ENCODE measurements at regions not wholly inside any gene's neighbourhood (a gene's known extent, or its start where the extent isn't known, plus 50 kb on each side); places are given as distances from the start of the nearest gene placed in this dataset.

DNA sequence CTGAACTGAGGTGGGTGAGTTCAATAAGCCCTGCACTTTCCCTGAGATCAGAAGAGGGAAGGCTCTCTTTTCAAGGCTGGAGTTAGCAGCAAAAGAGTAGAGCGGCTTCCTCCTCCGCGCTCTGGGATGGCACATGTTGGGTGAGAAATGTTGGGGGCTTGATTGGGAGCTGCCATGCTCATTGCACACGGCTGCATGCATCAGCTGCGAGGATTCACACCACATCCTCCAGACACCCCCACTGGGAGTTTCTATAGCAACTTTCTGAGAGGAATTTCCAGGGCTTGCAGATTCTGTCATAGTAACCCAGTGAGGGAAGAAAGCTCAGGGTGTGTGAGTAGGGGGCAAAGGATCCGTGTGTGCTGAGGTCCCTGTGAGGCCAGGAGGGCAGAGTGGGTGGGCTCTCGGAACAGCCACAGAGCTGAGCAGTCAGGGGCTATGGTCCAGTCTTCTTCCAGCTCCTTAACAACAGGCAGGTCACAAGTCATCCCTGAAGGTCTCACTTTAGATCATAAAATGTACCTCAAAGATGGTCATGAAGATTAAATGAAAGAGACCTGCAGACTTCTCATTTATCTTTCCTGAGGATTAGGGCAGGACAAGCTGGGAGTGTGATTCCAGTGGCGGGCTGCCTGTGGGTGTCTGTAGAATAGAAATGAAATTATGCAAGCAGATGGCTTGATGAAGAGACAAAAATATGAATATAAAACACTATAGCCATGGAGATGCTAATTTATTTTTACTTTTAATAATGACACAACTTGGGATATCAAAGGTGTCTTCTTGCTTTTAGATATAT is 75.7 kb upstream of the CHRNA7 start:
- WGBS, 2 experiments (ENCODE audit: low coverage in 1 of 2, low lambda C conversion rate in 2 of 2, missing lambda C conversion rate in 2 of 2) = 28 to 33% methylated on average over 8 of the region's 8 CpGs
- no peaks in the 10 kb centered on the region for H4K20me1 ChIP-seq (ENCODE audit: insufficient read depth)
- in situ Hi-C loops (cut with MboI) = no loop called here

DNA sequence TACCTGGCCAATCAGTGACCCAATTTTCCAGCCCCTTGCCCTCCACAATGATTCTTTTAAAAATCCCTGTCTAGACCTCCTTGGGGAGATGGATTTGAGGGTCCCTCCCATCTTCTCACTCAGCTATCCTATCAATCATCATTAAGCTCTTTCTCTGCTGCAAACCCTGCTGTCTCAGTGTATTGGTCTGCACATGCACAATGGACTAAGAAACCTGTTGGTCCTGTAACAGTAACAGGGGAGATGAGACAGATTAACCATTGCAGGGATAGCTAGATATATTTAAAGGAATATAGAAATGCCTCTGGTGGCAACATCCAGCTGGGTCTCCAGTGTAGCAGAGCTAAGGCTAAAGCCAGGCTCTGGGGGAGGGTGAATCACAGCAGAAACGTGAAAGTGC is 74.6 kb upstream of the CHRNA7 start:
- H4K20me1 ChIP-seq (ENCODE audit: insufficient read depth) = no peaks in the 10 kb centered on the region
- H3K4me1 ChIP-seq (ENCODE audit: insufficient read depth) = no peaks in the 10 kb centered on the region
- H3K4me3 ChIP-seq = no peak overlapping the region
- H3K9me2 ChIP-seq (ENCODE audit: insufficient read depth) = no peaks in the 10 kb centered on the region
- no peak overlapping the region for H2AFZ ChIP-seq
- H3K9ac ChIP-seq = no peak overlapping the region
- WGBS, 2 experiments (ENCODE audit: low coverage in 1 of 2, low lambda C conversion rate in 2 of 2, missing lambda C conversion rate in 2 of 2) = 0 to 4% methylated on average over 1 of the region's 1 CpG
- no peaks in the 10 kb centered on the region for H3K36me3 ChIP-seq (ENCODE audit: low read depth)
- H3K27ac ChIP-seq = no peak overlapping the region
- TF ChIP-seq EZH2 (IDR thresholded peaks at IDR 0.05; ENCODE audit: insufficient read depth, poor library complexity, severe bottlenecking) (no peak), EZH2phosphoT487 (IDR thresholded peaks at IDR 0.05; ENCODE audit: insufficient read depth, low read depth) (no peak)
- no peaks in the 10 kb centered on the region for H3K9me3 ChIP-seq (ENCODE audit: low read depth)
- H3K27me3 ChIP-seq (replicated peaks; ENCODE audit: insufficient read depth) = no peaks in the 10 kb centered on the region
- no peak overlapping the region for H3K4me2 ChIP-seq (ENCODE audit: unreplicated experiment)
- H3F3A ChIP-seq (ENCODE audit: insufficient read depth) = no peaks in the 10 kb centered on the region
- DNase-seq = no peak
- H3K79me2 ChIP-seq (ENCODE audit: insufficient read depth) = no peaks in the 10 kb centered on the region
- in situ Hi-C loops (cut with MboI) = no loop called here

More for the DNA sequence above, 75.7 kb upstream of the CHRNA7 start:
- no peaks in the 10 kb centered on the region for H3K36me3 ChIP-seq (ENCODE audit: low read depth)
- no peaks in the 10 kb centered on the region for H3K79me2 ChIP-seq (ENCODE audit: insufficient read depth)
- H3K27me3 ChIP-seq (replicated peaks; ENCODE audit: insufficient read depth) = no peaks in the 10 kb centered on the region
- H3K9me3 ChIP-seq (ENCODE audit: low read depth) = no peaks in the 10 kb centered on the region
- no peak overlapping the region for H3K27ac ChIP-seq
- H2AFZ ChIP-seq = no peak overlapping the region
- DNase-seq = no peak
- no peaks in the 10 kb centered on the region for H3K4me1 ChIP-seq (ENCODE audit: insufficient read depth)
- no peaks in the 10 kb centered on the region for H3K9me2 ChIP-seq (ENCODE audit: insufficient read depth)
- H3K4me3 ChIP-seq = no peak overlapping the region
- no peaks in the 10 kb centered on the region for H3F3A ChIP-seq (ENCODE audit: insufficient read depth)
- no peak for TF ChIP-seq EZH2phosphoT487 (IDR thresholded peaks at IDR 0.05; ENCODE audit: insufficient read depth, low read depth)
- no peak for TF ChIP-seq EZH2 (IDR thresholded peaks at IDR 0.05; ENCODE audit: insufficient read depth, poor library complexity, severe bottlenecking)
- H3K4me2 ChIP-seq (ENCODE audit: unreplicated experiment) = no peak overlapping the region
- H3K9ac ChIP-seq = no peak overlapping the region

DNA sequence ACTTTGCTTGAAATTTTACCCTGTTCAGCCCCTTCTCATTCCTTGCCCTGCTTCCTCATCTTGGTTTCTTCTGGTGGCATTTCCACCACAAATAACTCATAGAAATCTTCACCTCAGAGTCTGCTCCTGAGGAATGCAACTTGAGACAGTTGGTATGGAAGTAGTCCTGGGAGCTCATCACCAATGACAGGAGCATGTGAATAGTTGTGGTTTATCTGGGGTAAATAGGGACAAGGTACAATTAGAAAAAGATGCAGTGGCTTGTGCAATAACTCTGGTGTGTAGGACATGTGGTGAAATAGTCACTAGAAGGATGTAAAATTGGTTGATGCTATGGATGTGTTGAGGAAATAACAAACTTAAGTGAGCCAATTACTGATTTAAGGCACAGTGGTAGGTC is 72.7 kb upstream of the CHRNA7 start:
- no peak overlapping the region for H3K9ac ChIP-seq
- no peaks in the 10 kb centered on the region for H3K9me3 ChIP-seq (ENCODE audit: low read depth)
- TF ChIP-seq EZH2phosphoT487 (IDR thresholded peaks at IDR 0.05; ENCODE audit: insufficient read depth, low read depth) (no peak), EZH2 (IDR thresholded peaks at IDR 0.05; ENCODE audit: insufficient read depth, poor library complexity, severe bottlenecking) (no peak)
- H3K36me3 ChIP-seq (ENCODE audit: low read depth) = no peaks in the 10 kb centered on the region
- in situ Hi-C loops (cut with MboI) = no loop called here
- H3K27me3 ChIP-seq (replicated peaks; ENCODE audit: insufficient read depth) = no peaks in the 10 kb centered on the region
- H3F3A ChIP-seq (ENCODE audit: insufficient read depth) = no peaks in the 10 kb centered on the region
- H3K9me2 ChIP-seq (ENCODE audit: insufficient read depth) = no peaks in the 10 kb centered on the region
- no peak for DNase-seq
- no peak overlapping the region for H3K4me2 ChIP-seq (ENCODE audit: unreplicated experiment)
- H2AFZ ChIP-seq = no peak overlapping the region
- no peaks in the 10 kb centered on the region for H3K79me2 ChIP-seq (ENCODE audit: insufficient read depth)
- H3K27ac ChIP-seq = no peak overlapping the region
- H4K20me1 ChIP-seq (ENCODE audit: insufficient read depth) = no peaks in the 10 kb centered on the region
- no peaks in the 10 kb centered on the region for H3K4me1 ChIP-seq (ENCODE audit: insufficient read depth)
- H3K4me3 ChIP-seq = no peak overlapping the region

DNA sequence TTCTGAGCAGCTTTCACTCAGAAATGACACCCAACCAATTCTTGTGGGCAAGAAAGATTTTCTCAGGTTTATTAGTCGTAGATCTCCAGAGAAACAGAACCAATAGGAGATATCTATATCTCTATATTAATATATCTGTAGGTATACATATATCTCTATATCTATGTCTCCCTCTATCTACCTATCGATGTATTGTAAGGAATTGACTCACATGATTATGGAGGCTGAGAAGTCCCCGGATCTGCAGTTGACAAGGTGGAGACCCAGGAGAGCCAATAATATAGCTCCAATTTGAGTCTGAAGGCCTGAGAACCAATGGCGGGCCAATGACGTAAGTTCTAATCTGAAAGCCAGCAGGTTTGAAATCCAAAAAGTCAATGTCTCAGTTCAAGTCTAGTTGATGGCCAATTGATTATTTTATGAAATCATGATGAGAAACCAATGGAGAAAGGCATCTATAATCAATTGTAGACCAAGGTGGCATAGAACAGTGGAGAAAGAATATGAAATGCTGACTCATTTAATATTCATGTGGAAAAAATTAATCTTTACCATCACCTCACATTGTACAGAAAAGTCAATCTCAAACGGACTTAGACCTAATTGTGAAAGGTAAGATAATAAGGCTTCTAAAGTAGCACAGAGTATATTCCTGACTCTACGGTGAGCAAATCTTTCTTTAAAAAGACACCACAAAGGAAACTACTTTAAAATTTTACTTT is 65.6 kb upstream of the CHRNA7 start:
- no peak overlapping the region for H3K4me3 ChIP-seq
- 39 to 42% methylated on average over 7 of the region's 7 CpGs for WGBS, 2 experiments (ENCODE audit: low coverage in 1 of 2, low lambda C conversion rate in 2 of 2, missing lambda C conversion rate in 2 of 2)
- H3K79me2 ChIP-seq (ENCODE audit: insufficient read depth) = no peaks in the 10 kb centered on the region
- H3K9ac ChIP-seq = no peak overlapping the region
- no peak overlapping the region for H3K4me2 ChIP-seq (ENCODE audit: unreplicated experiment)
- H3K9me2 ChIP-seq (ENCODE audit: insufficient read depth) = no peaks in the 10 kb centered on the region
- TF ChIP-seq EZH2phosphoT487 (IDR thresholded peaks at IDR 0.05; ENCODE audit: insufficient read depth, low read depth) (no peak), EZH2 (IDR thresholded peaks at IDR 0.05; ENCODE audit: insufficient read depth, poor library complexity, severe bottlenecking) (no peak)
- no peaks in the 10 kb centered on the region for H3K36me3 ChIP-seq (ENCODE audit: low read depth)
- DNase-seq = no peak
- no peak overlapping the region for H2AFZ ChIP-seq
- in situ Hi-C loops (cut with MboI) = no loop called here
- H3K27ac ChIP-seq = no peak overlapping the region
- H3K4me1 ChIP-seq (ENCODE audit: insufficient read depth) = no peaks in the 10 kb centered on the region
- no peaks in the 10 kb centered on the region for H4K20me1 ChIP-seq (ENCODE audit: insufficient read depth)
- H3K9me3 ChIP-seq (ENCODE audit: low read depth) = no peaks in the 10 kb centered on the region
- H3F3A ChIP-seq (ENCODE audit: insufficient read depth) = no peaks in the 10 kb centered on the region
- H3K27me3 ChIP-seq (replicated peaks; ENCODE audit: insufficient read depth) = no peaks in the 10 kb centered on the region

Measured in GM23248 (cell line).